ENCODE measurements at regions not wholly inside any gene's neighbourhood (a gene's known extent, or its start where the extent isn't known, plus 50 kb on each side); places are given as distances from the start of the nearest gene placed in this dataset.

- ChIA-PET POLR2A (ENCODE audit: partially characterized antibody) (no interaction called here), CTCF (ENCODE audit: partially characterized antibody) (no interaction called here)
- H3K27me3 ChIP-seq (replicated peaks in 1 of 4; ENCODE audit: control insufficient read depth in 3 of 4, extremely low read depth in 1 of 4, insufficient read depth in 3 of 4, low read length in 3 of 4): no peaks in the 10 kb centered on the region
- no peak overlapping the region for H4K91ac ChIP-seq (replicated peaks; ENCODE audit: insufficient read length, low read length)
- no peak overlapping the region for H3K4ac ChIP-seq (replicated peaks; ENCODE audit: insufficient read length, low read depth, low read length)
- H2AK5ac ChIP-seq (ENCODE audit: low read depth, low read length): no peak overlapping the region
- no peak for DNase-seq (ENCODE audit: low read depth in 1 of 2, low spot score in 2 of 2)
- H3K79me2 ChIP-seq (ENCODE audit: control insufficient read depth in 1 of 2, insufficient read depth in 2 of 2, low read length in 2 of 2): no peaks in the 10 kb centered on the region
- H4K5ac ChIP-seq (ENCODE audit: insufficient read length, low read depth, low read length): no peak overlapping the region
- no peaks in the 10 kb centered on the region; the same call in 1 of the 2 replicates for H3K23me2 ChIP-seq (ENCODE audit: low read depth, low read length)
- H3K9ac ChIP-seq (replicated peaks in 1 of 4; ENCODE audit: extremely low read depth in 1 of 4, low read depth in 3 of 4, low read length in 3 of 4): no peak overlapping the region
- no peak for FAIRE-seq
- H2AFZ ChIP-seq (ENCODE audit: low read length): no peak overlapping the region
- H3K4me3 ChIP-seq (ENCODE audit: extremely low read depth in 1 of 4, insufficient read depth in 2 of 4, low read depth in 3 of 4, low read length in 4 of 4): no peak overlapping the region
- no peaks in the 10 kb centered on the region for H3K79me1 ChIP-seq (ENCODE audit: low read depth, low read length)
- H3K4me1 ChIP-seq (replicated peaks in 1 of 4; ENCODE audit: control insufficient read depth in 3 of 4, insufficient read depth in 4 of 4, low read length in 3 of 4): no peaks in the 10 kb centered on the region
- H3K36me3 ChIP-seq (ENCODE audit: control insufficient read depth in 2 of 4, insufficient read depth in 4 of 4, low read length in 3 of 4): no peaks in the 10 kb centered on the region
- H4K8ac ChIP-seq (ENCODE audit: extremely low read depth, insufficient read depth, low read length): no peak overlapping the region
- no peak overlapping the region for H3K23ac ChIP-seq (ENCODE audit: insufficient read length)
- WGBS, 2 experiments (ENCODE audit: extremely low coverage in 1 of 2, insufficient coverage in 1 of 2, insufficient read length in 1 of 2, insufficient replicate concordance in 2 of 2, low coverage in 1 of 2, low lambda C conversion rate in 2 of 2, missing lambda C conversion rate in 1 of 2): 94% methylated on average over 3 of the region's 3 CpGs; no CpG with 5 or more reads in 1 of the 2 experiments
- H3K9me3 ChIP-seq (ENCODE audit: insufficient read depth in 2 of 2, low read depth in 1 of 2, low read length in 1 of 2): no peaks in the 10 kb centered on the region
- H4K20me1 ChIP-seq (replicated peaks in 1 of 2; ENCODE audit: control insufficient read depth in 1 of 2, insufficient read depth in 2 of 2, low read length in 2 of 2): no peaks in the 10 kb centered on the region
- no peak overlapping the region for H3K56ac ChIP-seq (replicated peaks; ENCODE audit: insufficient read length, low read depth, low read length)
- no peak overlapping the region for H2BK20ac ChIP-seq (ENCODE audit: low read length)
- no peak overlapping the region for H2BK15ac ChIP-seq (ENCODE audit: low read length)
- H2BK120ac ChIP-seq (replicated peaks; ENCODE audit: low read depth, low read length): no peak overlapping the region
- no peak overlapping the region for H3K27ac ChIP-seq (ENCODE audit: low read depth, low read length)
- no peak overlapping the region for H3K14ac ChIP-seq (ENCODE audit: insufficient read length)
- H3K4me2 ChIP-seq (ENCODE audit: insufficient read depth in 1 of 2, low read depth in 2 of 2, low read length in 2 of 2): no peak overlapping the region
- no peak overlapping the region for H2BK5ac ChIP-seq (ENCODE audit: low read depth, low read length)
- H2BK12ac ChIP-seq (ENCODE audit: low read depth, low read length): no peak overlapping the region
- H3K18ac ChIP-seq (ENCODE audit: extremely low read depth, low read length): no peak overlapping the region
- TF ChIP-seq SRF (IDR thresholded peaks at IDR 0.05; ENCODE audit: low read depth, low read length) (no peak), ZNF274 (IDR thresholded peaks at IDR 0.05; ENCODE audit: borderline replicate concordance, extremely low read depth, low read length) (no peak), ASH2L (IDR thresholded peaks at IDR 0.05; ENCODE audit: low read length) (no peak), POU5F1 (IDR thresholded peaks at IDR 0.05; ENCODE audit: low read depth, low read length) (no peak), KDM1A (IDR thresholded peaks at IDR 0.05; ENCODE audit: borderline replicate concordance, low read length) (no peak), KDM5A (IDR thresholded peaks at IDR 0.05; ENCODE audit: low read length) (no peak), JUN (IDR thresholded peaks at IDR 0.05; ENCODE audit: low read depth, low read length) (no peak), KDM4A (IDR thresholded peaks at IDR 0.05; ENCODE audit: low read depth, low read length, severe bottlenecking) (no peak), EP300 (IDR thresholded peaks at IDR 0.05; ENCODE audit: borderline replicate concordance in 1 of 2, low read depth in 2 of 2, low read length in 2 of 2) (no peak), CHD2 (IDR thresholded peaks at IDR 0.05; ENCODE audit: low read length) (no peak)
- TF ChIP-seq, protein P1, sequence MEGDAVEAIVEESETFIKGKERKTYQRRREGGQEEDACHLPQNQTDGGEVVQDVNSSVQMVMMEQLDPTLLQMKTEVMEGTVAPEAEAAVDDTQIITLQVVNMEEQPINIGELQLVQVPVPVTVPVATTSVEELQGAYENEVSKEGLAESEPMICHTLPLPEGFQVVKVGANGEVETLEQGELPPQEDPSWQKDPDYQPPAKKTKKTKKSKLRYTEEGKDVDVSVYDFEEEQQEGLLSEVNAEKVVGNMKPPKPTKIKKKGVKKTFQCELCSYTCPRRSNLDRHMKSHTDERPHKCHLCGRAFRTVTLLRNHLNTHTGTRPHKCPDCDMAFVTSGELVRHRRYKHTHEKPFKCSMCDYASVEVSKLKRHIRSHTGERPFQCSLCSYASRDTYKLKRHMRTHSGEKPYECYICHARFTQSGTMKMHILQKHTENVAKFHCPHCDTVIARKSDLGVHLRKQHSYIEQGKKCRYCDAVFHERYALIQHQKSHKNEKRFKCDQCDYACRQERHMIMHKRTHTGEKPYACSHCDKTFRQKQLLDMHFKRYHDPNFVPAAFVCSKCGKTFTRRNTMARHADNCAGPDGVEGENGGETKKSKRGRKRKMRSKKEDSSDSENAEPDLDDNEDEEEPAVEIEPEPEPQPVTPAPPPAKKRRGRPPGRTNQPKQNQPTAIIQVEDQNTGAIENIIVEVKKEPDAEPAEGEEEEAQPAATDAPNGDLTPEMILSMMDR (IDR thresholded peaks at IDR 0.05; ENCODE audit: control extremely low read depth in 1 of 3, insufficient read depth in 1 of 3, low read depth in 1 of 3, low read length in 3 of 3): no peak
- TF ChIP-seq, protein P2, sequence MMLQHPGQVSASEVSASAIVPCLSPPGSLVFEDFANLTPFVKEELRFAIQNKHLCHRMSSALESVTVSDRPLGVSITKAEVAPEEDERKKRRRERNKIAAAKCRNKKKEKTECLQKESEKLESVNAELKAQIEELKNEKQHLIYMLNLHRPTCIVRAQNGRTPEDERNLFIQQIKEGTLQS (IDR thresholded peaks at IDR 0.05; ENCODE audit: insufficient read depth, low read depth, low read length): no peak
Observed at GRCh38 chr4:167775375-167775774, 317.0 kb upstream of the ANXA10 start.
